HG03135 (cell line): ENCODE measurements at regions not wholly inside any gene's neighbourhood (a gene's known extent, or its start where the extent isn't known, plus 50 kb on each side); places are given as distances from the start of the nearest gene placed in this dataset.

Experiments
- ATAC-seq: cut with Tn5 transposase; IDR thresholded peaks from one replicate; pipeline ENCODE4 v1.9.1; 2021; ENCODE audit warnings: mild to moderate bottlenecking, moderate library complexity; ENCODE audit not compliant: unreplicated experiment

GRCh38 chr6:14818422-14818884, 427.4 kb upstream of the JARID2 start:
- no peak for ATAC-seq

- no peak for ATAC-seq
Observed at GRCh38 chr6:14819001-14819400, 426.9 kb upstream of the JARID2 start.

DNA sequence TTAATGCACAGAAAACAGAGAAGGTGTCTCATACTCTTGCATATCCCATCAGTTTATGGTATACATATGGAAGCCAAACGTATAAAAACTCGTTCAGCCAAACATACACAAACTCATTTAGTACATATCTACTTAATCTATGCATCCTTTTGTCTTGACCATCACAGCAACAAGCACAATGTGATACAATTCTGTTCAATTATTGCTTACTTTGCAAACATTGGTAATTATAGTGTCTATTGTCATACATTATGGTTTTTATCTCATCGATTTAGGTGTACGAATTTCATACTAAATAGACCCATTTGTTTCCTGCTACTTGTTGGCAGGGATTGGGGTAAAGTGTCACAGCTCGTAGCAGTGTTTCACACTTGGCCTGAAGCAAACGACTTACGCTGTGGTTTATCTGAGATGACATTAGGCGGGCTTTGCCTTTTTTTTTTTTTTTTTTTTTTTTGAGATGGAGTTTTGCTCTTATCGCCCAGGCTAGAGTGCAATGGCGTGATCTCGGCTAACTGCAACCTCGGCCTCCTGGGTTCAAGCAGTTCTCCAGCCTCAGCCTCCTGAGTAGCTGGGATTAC, 425.9 kb upstream of the JARID2 start:
- no peak for ATAC-seq

- ATAC-seq = no peak
Observed at GRCh38 chr6:14822012-14822553, 423.8 kb upstream of the JARID2 start.

GRCh38 chr6:14822679-14823078, 423.2 kb upstream of the JARID2 start:
- ATAC-seq = no peak

DNA sequence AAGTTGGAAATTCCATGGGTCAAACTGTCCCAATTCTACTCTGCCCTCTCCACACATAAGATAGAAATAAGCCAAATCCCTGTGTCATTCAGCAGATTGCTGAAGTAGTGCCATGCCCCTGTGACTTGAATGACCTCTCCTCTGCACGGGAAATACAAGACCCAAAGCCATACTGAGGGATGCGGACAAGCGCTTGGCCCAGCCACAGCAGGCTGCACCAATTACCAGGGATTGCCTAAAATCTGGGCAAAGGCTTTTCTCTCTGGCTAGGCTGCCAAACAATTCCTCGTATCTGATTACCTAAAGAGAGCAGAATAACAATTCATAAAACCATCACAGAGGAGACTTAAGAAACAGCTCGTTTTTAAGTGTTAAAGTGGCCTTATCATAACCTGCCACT, 421.8 kb upstream of the JARID2 start:
- ATAC-seq = no peak

- ATAC-seq = no peak
Observed at GRCh38 chr6:14824484-14825275, 421.2 kb upstream of the JARID2 start.

- ATAC-seq = no peak
Observed at GRCh38 chr6:14826456-14826855, 419.4 kb upstream of the JARID2 start.

DNA sequence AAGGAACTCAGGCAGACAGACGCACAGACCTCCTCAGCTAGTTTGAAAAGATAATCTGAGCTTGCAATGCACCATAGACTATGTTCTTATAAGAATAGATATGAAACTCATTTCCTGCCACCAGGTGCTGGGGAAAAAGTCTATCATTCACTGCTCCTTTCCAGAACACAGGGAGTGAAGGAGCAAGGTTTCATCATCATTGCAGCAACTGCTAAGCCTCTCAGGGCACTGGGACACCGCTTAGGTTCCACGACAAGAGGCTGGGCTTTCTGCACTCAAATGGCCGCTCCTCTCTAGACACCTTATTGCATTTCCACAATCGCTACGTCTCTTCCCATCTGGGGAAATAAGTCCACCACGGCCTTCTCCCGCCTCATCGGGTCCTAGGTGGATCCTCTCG, 418.5 kb upstream of the JARID2 start:
- no peak for ATAC-seq

DNA sequence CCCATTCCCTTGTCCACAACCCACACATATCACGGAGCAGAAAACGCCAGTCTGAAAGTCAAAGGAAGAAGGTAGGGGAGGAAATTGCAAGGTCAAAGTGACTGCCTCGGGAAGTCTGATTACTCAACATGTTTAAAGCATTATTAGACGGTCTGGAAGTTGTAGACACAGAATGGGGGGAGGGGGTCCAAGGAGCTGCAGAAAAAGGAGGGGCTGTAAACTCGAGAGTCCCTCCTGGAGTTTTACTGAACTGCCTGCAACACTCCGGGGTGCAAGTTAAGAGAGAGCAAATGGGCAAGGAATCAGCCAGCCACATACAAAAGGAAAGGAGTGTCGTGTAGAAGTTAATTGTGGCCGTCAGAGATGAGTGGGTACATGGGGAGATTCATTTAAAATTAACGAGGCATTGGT, 417.7 kb upstream of the JARID2 start:
- no peak for ATAC-seq

DNA sequence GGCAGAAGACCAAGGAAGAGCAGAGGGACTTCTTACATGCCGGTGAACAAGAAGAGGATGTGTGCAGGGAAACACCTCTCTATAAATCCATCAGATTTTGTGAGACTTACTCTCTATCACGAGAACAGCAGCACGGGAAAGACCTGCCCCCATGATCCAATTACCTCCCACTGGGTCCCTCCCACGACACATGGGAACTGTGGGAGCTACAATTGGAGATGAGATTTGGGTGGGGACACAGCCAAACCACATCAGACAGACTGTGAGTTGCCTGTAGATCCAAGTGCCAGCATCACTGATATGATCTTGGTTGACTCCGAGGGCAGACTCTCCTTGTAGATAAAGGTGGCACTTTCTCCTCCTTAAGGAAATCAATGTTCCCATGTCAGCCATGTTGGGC, 414.8 kb upstream of the JARID2 start:
- no peak for ATAC-seq

DNA sequence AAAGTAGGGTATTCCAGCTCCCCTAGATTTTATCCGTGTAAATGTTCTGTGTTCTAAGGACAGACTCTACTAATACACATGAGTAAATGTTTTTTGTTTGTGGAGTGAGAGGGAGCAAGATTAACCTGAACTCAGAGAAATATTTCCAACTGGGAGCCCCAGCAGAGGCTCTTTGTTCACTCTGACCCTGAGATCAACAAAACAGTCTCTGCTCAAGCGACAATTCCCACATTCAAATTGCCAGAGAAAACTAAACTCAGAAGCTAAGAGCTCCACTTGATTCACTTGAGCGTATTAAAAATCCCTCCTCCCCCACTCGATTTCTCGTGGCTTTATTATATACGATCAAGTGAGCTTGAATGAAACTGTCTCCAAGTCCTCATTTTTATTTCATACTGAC, 413.9 kb upstream of the JARID2 start:
- no peak for ATAC-seq

- ATAC-seq = no peak
Observed at GRCh38 chr6:14832427-14832826, 413.4 kb upstream of the JARID2 start.

DNA sequence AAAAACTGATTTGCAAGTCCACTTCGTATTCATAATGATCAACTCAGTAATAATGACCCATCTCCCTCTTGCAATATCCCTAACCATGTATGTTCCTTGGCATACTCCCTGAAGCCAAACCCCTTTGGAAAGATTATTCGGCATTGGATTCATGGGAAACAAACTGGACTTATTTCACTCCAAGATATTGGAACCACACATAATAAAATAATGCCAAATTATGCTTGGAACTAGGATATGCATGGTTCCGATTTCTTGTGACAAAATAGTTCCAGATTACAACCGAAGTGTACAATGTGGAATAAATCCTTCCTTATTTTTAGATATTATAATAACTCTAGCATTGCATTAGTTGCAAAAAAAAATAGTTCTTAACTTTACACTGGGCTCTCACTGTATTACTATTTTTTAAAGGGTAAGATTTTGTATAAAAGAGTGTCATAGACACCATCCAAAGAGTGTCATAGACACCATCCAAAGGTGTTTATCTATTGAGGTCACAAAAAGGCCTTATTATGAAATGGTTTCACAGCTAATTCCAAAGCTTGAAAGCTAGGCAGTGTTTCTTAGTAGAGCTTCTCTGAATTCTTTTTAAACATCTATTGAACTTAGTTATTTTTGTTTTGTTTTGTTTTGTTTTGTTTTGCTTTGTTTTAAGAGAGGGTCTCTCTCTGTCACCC, 410.9 kb upstream of the JARID2 start:
- ATAC-seq = no peak

DNA sequence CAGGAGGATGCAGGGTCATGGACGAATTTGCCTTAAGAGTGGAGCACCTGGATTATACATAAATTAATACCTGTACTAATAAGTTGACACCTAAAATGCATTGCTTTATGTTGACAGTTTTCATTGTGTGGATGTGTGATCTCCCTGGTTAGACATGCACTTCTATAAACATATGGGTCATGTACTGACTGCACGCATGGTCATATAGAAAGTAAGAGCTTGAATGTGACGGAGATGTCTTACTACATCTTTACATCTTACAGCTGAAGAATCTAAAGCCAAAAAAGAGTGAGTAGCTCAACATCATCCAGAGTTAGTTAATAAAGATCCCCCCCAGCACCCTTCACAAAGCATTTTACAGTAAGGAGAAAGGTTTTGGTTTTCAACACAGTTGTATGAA, 408.4 kb upstream of the JARID2 start:
- no peak for ATAC-seq

GRCh38 chr6:14838133-14838583, 407.7 kb upstream of the JARID2 start:
- no peak for ATAC-seq

DNA sequence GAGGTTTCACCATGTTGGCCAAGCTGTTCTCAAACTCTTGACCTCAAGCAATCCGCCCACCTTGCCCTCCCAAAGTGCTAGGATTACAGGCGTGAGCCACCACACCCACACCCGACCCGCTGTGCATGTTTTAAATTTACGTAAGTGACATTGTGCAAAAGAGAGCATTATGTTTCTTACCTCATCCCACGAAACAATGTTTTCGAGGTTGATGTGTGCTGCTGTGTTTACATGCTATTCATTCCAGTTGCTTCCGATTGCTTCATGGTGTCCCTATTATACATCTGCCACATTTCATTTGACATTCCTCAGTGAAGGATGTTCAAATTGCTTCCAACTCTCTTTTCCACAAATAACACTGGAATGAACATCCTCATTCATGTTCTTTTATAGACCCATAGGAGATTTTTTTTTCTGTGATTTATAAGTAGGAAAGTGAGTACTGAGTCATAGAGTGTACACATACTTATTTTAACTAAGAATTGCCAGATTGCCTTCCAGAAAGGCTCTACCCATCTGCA, 403.9 kb upstream of the JARID2 start:
- no peak for ATAC-seq

DNA sequence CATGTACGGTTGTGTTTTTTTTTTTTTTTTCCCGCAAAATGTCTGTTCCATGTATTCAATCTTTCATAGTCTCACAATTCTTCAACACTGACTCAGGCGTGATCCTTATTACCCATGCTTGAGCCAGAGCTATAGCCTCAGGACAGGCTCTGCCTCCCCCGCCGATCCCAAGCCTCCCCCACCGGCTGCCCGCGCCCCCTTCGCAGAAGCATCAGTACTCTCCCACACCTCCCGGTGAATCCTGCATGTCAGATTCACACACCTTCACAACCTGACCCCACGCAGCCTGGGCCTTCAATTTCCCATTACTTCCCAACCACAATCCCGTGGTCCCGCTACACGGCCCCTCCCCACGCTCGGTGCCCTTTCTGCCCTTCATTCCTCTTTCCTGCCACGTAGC, 401.5 kb upstream of the JARID2 start:
- no peak for ATAC-seq

- ATAC-seq = no peak
Observed at GRCh38 chr6:14848019-14848418, 397.9 kb upstream of the JARID2 start.

- ATAC-seq = no peak
Observed at GRCh38 chr6:14849185-14849584, 396.7 kb upstream of the JARID2 start.

GRCh38 chr6:14851281-14851680, 394.6 kb upstream of the JARID2 start:
- no peak for ATAC-seq
